ENCODE measurements at regions not wholly inside any gene's neighbourhood (a gene's known extent, or its start where the extent isn't known, plus 50 kb on each side); places are given as distances from the start of the nearest gene placed in this dataset.

DNA sequence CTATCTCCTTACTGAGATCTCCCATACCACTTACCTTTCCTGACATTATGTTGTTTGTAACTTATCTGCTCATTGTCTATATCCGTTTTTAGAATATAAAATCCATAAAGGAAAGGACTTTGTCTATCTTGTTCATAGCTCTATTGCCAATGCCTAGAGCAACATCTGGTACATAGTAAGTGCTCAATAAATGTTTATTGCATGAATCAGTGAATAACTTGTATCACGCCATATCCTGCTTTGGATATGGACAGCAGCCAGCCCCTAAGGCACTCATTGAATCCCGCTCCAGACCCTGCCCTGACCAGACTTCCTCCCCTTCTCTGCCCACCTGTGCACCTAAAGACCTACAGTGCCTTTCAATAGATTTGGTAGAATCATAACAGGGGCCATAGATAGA, 298.1 kb upstream of the PLXNA2 start:
- TF ChIP-seq EGR1 (IDR thresholded peaks at IDR 0.05) (no peak), TAF1 (IDR thresholded peaks at IDR 0.05; ENCODE audit: low read depth) (no peak), RAD21 (IDR thresholded peaks at IDR 0.05; ENCODE audit: low read depth) (no peak), TEAD4 (IDR thresholded peaks at IDR 0.05) (no peak), CREB1 (IDR thresholded peaks at IDR 0.05; ENCODE audit: low read depth) (no peak), ZBTB7A (IDR thresholded peaks at IDR 0.05; ENCODE audit: low read depth) (no peak), EP300 (IDR thresholded peaks at IDR 0.05; ENCODE audit: borderline replicate concordance) (no peak), FOXM1 (IDR thresholded peaks at IDR 0.05; ENCODE audit: borderline replicate concordance, low read depth) (no peak), CEBPB (IDR thresholded peaks at IDR 0.05) (no peak)
- TF ChIP-seq, protein P1, sequence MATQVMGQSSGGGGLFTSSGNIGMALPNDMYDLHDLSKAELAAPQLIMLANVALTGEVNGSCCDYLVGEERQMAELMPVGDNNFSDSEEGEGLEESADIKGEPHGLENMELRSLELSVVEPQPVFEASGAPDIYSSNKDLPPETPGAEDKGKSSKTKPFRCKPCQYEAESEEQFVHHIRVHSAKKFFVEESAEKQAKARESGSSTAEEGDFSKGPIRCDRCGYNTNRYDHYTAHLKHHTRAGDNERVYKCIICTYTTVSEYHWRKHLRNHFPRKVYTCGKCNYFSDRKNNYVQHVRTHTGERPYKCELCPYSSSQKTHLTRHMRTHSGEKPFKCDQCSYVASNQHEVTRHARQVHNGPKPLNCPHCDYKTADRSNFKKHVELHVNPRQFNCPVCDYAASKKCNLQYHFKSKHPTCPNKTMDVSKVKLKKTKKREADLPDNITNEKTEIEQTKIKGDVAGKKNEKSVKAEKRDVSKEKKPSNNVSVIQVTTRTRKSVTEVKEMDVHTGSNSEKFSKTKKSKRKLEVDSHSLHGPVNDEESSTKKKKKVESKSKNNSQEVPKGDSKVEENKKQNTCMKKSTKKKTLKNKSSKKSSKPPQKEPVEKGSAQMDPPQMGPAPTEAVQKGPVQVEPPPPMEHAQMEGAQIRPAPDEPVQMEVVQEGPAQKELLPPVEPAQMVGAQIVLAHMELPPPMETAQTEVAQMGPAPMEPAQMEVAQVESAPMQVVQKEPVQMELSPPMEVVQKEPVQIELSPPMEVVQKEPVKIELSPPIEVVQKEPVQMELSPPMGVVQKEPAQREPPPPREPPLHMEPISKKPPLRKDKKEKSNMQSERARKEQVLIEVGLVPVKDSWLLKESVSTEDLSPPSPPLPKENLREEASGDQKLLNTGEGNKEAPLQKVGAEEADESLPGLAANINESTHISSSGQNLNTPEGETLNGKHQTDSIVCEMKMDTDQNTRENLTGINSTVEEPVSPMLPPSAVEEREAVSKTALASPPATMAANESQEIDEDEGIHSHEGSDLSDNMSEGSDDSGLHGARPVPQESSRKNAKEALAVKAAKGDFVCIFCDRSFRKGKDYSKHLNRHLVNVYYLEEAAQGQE (IDR thresholded peaks at IDR 0.05; ENCODE audit: low read depth) = no peak
- TF ChIP-seq, protein P2, sequence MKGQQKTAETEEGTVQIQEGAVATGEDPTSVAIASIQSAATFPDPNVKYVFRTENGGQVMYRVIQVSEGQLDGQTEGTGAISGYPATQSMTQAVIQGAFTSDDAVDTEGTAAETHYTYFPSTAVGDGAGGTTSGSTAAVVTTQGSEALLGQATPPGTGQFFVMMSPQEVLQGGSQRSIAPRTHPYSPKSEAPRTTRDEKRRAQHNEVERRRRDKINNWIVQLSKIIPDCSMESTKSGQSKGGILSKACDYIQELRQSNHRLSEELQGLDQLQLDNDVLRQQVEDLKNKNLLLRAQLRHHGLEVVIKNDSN (IDR thresholded peaks at IDR 0.05) = no peak
- TF ChIP-seq, protein P3, sequence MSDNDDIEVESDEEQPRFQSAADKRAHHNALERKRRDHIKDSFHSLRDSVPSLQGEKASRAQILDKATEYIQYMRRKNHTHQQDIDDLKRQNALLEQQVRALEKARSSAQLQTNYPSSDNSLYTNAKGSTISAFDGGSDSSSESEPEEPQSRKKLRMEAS (IDR thresholded peaks at IDR 0.05) = no peak

Data from Ishikawa (cell line).